HUDEP-2 (cell line): ENCODE measurements at regions not wholly inside any gene's neighbourhood (a gene's known extent, or its start where the extent isn't known, plus 50 kb on each side); places are given as distances from the start of the nearest gene placed in this dataset.

Experiments
- DNase-seq, 76 experiments: peaks; one replicate each; lab custom pipeline; 2025; ENCODE audit not compliant: unreplicated experiment in 76 of 76; lab: John Stamatoyannopoulos, UW

- no peak for DNase-seq
Observed at GRCh38 chr3:59115364-59116232, 65.8 kb upstream of the CFAP20DC start.

- DNase-seq, result no peak
Observed at GRCh38 chr3:59107856-59108815, 58.3 kb upstream of the CFAP20DC start.

GRCh38 chr3:59106085-59106648, 56.3 kb upstream of the CFAP20DC start:
- no peak for DNase-seq

- no peak for DNase-seq
Observed at GRCh38 chr3:59103552-59103951, 53.7 kb upstream of the CFAP20DC start.

GRCh38 chr3:59101231-59101736, 51.5 kb upstream of the CFAP20DC start:
- no peak for DNase-seq
